Heart right ventricle (tissue), 16 donors: ENCODE measurements at regions not wholly inside any gene's neighbourhood (a gene's known extent, or its start where the extent isn't known, plus 50 kb on each side); places are given as distances from the start of the nearest gene placed in this dataset.
A peak's percentile ranks its signal among the peaks of the same experiment; 100 is the strongest.

Experiments
- ATAC-seq, 8 donors: fragments of 200-7000 bp; cut with Tn5 transposase; one replicate each; pipeline ENCODE4 v1.9.1; 2020; ENCODE audit warnings: mild to moderate bottlenecking in 8 of 8, moderate library complexity in 8 of 8, moderate number of reproducible peaks in 1 of 8
- DNase-seq, 2 donors: peaks; one replicate each; pipeline ENCODE4 v3.0.0-alpha.2; 2020
- H3K27ac ChIP-seq, 10 donors: fragments of 200-600 bp; sonication (generic) in 2 of 10; one replicate each; pipeline versions ENCODE4 v1.5.0 to v1.8.0; 2020 to 2022; ENCODE audit warnings: mild to moderate bottlenecking in 3 of 10
- H3K27me3 ChIP-seq, 7 donors: fragments of 200-600 bp; one replicate each; pipeline ENCODE4 v1.8.0; 2021 to 2022; ENCODE audit warnings: mild to moderate bottlenecking in 2 of 7
- H3K36me3 ChIP-seq, 9 donors: fragments of 200-600 bp; sonication (generic) in 1 of 9; one replicate each; pipeline versions ENCODE4 v1.5.0 to v1.8.0; 2020 to 2022; ENCODE audit warnings: mild to moderate bottlenecking in 2 of 9
- H3K4me1 ChIP-seq, 9 donors: fragments of 200-600 bp; sonication (generic) in 1 of 9; one replicate each; pipeline versions ENCODE4 v1.5.0 to v1.8.0; 2020 to 2022; ENCODE audit warnings: mild to moderate bottlenecking in 4 of 9
- H3K4me3 ChIP-seq, 10 donors: fragments of 200-600 bp; sonication (generic) in 2 of 10; one replicate each; pipeline versions ENCODE4 v1.5.0 to v1.8.0; 2020 to 2022; ENCODE audit warnings: mild to moderate bottlenecking in 7 of 10, moderate library complexity in 2 of 10
- H3K9me3 ChIP-seq, 11 donors: fragments of 200-600 bp in 10 of 11; sonication (generic) in 2 of 11; one replicate each; pipeline versions ENCODE4 v1.5.0 to v1.8.0; 2013 to 2022; ENCODE audit warnings: mild to moderate bottlenecking in 2 of 11, control low read depth in 1 of 11, moderate library complexity in 1 of 11
- WGBS, 2 donors: extraction: QIAGEN DNeasy Blood & Tissue Kit; methylation state at CpG; one replicate each; pipeline ENCODE4 v1.1.7; 2013; ENCODE audit warnings: inconsistent platforms in 1 of 2; 5-methylcytosine and 5-hydroxymethylcytosine counted together
- intact Hi-C, 10 donors: fragments of 100-400 bp; cut with DNase I; formaldehyde crosslinking; loops; one replicate each; pipeline versions ENCODE4 v1.11.1 to v1.14.2; 2022
- TF ChIP-seq, protein P1 (sequence below), 9 donors: fragments of 200-600 bp; sonication (generic) in 2 of 9; IDR thresholded peaks; one replicate each; pipeline versions ENCODE4 v1.5.0 to v1.8.0; 2021 to 2022; ENCODE audit warnings: antibody characterized with exemption in 9 of 9, mild to moderate bottlenecking in 5 of 9, moderate library complexity in 1 of 9
- donor health status: Arrhythmogenic right ventricular cardiomyopathy.
- donor health status: ischemic (EF 13 %, LVEDD 7.1; RV severe dilation, severe dysfunction).
- donor health status: healthy with polysubstance abuse.
- donor health status: DM: no; HTN: yes; CAD: no.
- donor health status: DM: no; HTN: no; CAD: no.
- donor health status: ischemic (EF 25% LVEDD 6.9; RV normal size, moderate dysfunction).
- donor health status: ischemic (EF 25% LVEDD 5.7; RV mildly dilated, moderate dysfunction).
- donor health status: healthy.
- donor health status: DM: yes; HTN: yes; CAD: no.
- donor health status: Ischemic cardiomyopathy.
- donor health status: ischemic (EF 35%, LVEDD 5.7; RV mildly dilated, moderate dysfunction).
- donor health status: nonischemic (EF 11% LVEDD 7.7; RV severe dilation, severe dysfunction).
- donor health status: DM: yes; HTN: yes; CAD: no.
- donor health status: PGD.
- donor health status: ischemic (EF 29% LVEDD 5.4; RV normal size, mild dysfunction).
- donor health status: nonischemic (EF 23%, LVEDD 6.1; RV moderate dilation, normal function).

- TF ChIP-seq, protein P1, sequence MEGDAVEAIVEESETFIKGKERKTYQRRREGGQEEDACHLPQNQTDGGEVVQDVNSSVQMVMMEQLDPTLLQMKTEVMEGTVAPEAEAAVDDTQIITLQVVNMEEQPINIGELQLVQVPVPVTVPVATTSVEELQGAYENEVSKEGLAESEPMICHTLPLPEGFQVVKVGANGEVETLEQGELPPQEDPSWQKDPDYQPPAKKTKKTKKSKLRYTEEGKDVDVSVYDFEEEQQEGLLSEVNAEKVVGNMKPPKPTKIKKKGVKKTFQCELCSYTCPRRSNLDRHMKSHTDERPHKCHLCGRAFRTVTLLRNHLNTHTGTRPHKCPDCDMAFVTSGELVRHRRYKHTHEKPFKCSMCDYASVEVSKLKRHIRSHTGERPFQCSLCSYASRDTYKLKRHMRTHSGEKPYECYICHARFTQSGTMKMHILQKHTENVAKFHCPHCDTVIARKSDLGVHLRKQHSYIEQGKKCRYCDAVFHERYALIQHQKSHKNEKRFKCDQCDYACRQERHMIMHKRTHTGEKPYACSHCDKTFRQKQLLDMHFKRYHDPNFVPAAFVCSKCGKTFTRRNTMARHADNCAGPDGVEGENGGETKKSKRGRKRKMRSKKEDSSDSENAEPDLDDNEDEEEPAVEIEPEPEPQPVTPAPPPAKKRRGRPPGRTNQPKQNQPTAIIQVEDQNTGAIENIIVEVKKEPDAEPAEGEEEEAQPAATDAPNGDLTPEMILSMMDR (IDR thresholded peaks at IDR 0.05) = no peak
- intact Hi-C loops = loop anchor here in 5 of 10 donors (1.0 to 2.0 kb wide), 5 partner anchors 33 to 209 kb away; no protein-coding TSS in a partner anchor
- Histone ChIP-seq H3K4me1 (peaks cover 24 to 78% (median 42%) of the 10 kb centered on the region in 9 donors), H3K4me3 (no peak overlapping the region), H3K27ac (peak overlapping the region; percentile 63 to 90 (median 80)), H3K27me3 (no peaks in the 10 kb centered on the region), H3K9me3 (no peaks in the 10 kb centered on the region), H3K36me3 (no peaks in the 10 kb centered on the region)
- DNase-seq (no peak), ATAC-seq (peak in 2 of 8 donors; percentile 1 to 5)
- 73 to 78% methylated on average over 11 of the region's 11 CpGs for WGBS, 2 donors
These were observed 190.4 kb downstream of the RGS3 start for GRCh38 chr9:113653746-113654604.

DNA sequence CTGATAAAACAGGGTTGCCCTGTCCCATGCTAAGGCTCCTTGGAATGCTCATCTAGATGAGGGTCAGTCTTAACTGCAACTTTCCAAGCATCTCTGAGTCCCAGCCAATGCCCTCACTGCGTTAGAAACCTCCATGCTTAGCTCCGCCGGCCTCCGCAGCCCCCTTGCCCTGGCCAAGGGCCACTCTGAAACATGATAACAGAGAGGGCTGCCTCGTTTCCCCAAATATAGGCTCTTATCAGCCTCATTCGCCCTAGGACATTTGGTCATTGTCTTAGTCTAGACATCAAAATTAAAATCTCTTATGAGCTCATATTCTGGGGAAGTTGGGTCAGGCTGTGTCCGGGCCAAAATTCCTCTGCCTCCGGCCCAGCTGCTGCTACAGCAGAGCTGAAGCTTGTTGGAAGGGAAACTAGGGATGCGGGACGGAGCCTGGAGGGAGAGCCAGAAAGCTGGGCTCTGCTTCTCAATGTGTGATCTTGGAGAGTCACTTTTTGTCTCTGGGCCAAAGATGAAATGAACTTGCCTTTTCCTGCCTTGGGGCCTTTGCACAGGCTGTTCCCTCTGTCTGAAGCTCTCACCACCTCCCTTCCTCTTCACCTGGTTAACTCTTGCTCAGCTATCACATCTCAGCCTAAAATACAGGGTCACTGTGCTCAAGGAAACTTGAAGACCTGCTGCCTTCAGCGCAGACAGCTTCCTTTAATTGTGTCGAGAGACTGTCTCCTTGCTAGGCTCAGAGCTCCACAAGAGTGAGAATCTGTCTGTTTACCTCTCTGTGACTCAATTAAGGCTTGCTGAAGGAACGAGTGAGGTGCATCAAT is 191.3 kb downstream of the RGS3 start:
- intact Hi-C loops = loop anchor here (1.0 to 5.0 kb wide), 14 partner anchors 34 to 543 kb away; no protein-coding TSS in a partner anchor
- Histone ChIP-seq H3K4me3 (no peak overlapping the region), H3K4me1 (peaks cover 20 to 72% (median 42%) of the 10 kb centered on the region in 9 donors), H3K27me3 (no peaks in the 10 kb centered on the region), H3K9me3 (no peaks in the 10 kb centered on the region), H3K27ac (peak overlapping the region; percentile 63 to 90 (median 80)), H3K36me3 (no peaks in the 10 kb centered on the region)
- ATAC-seq = peak; percentile 65 to 89 (median 83)
- peak; percentile 68 to 87 for DNase-seq
- WGBS, 2 donors = 17 to 18% methylated on average over 13 of the region's 13 CpGs
- TF ChIP-seq, protein P1 (IDR thresholded peaks at IDR 0.05) = no peak

DNA sequence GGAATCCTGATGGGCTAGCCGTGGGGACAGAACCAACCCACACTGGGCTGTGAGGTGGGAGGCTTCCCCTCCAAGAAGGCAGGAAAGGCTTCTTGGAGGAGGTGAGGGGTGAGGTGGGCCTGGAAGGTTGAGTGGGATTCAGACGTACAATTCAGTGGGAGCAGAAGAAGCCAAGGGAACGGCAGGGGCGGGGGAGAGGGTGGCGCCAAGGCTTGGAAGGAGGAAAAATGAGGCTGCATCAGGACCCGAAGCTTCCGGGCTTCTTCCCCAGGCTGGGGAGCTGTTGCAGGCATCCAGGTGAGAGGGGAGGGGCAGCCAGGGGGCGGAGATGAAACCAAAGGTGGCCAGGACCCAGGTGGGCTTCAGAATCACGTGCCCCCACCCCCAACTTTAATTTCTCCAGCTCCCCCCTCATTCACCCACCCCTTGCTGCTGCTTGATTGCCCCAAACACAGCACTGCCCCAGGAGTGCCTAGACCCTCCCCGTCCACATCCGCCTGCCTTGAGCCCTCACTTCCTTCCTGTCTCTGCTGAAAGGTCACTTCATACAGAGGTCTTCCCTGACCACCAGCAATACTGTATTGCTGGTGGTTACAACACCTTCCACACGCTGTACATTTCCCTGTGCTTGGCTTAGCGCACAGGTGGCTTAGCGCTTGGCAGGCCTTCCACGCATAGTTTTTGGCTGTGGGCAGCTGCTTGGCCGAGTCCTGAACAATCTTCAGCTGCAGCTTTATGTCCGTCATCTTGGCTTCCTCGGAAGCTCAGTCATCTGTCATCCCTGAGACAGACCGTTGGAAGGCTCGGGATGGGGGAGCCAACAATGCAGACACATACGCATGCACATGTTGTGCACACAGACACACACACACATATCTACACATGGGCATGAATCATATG is 193.5 kb downstream of the RGS3 start:
- no peaks in the 10 kb centered on the region for H3K36me3 ChIP-seq
- H3K4me3 ChIP-seq = no peak overlapping the region
- intact Hi-C loops = loop anchor here in 7 of 10 donors (2.0 to 5.0 kb wide), 8 partner anchors 66 to 545 kb away; no protein-coding TSS in a partner anchor
- TF ChIP-seq, protein P1 (IDR thresholded peaks at IDR 0.05) = no peak
- H3K4me1 ChIP-seq = peaks cover 20 to 62% (median 42%) of the 10 kb centered on the region in 9 donors
- H3K27ac ChIP-seq = no peak overlapping the region
- DNase-seq = no peak
- H3K27me3 ChIP-seq = no peaks in the 10 kb centered on the region
- H3K9me3 ChIP-seq = no peaks in the 10 kb centered on the region
- WGBS, 2 donors = 67 to 70% methylated on average over 20 to 21 of the region's 21 CpGs
- ATAC-seq = no peak
